IMR-90 (cell line): ENCODE measurements at regions not wholly inside any gene's neighbourhood (a gene's known extent, or its start where the extent isn't known, plus 50 kb on each side); places are given as distances from the start of the nearest gene placed in this dataset.

Experiments used
- ATAC-seq: fragments of 200-7000 bp; cut with Tn5 transposase; 2 replicates; pipeline ENCODE4 v1.9.1; 2020; ENCODE audit warnings: low read depth, mild to moderate bottlenecking, moderate library complexity
- BruUV-seq: library from RNA; stranded (reverse); fragments of 400-500 nt; replicated peaks from 2 replicates; lab custom pipeline; 2021; lab: Mats Ljungman, UMichigan
- CTCF ChIA-PET: fragments of 300-600 bp; formaldehyde crosslinking; extraction: SDS; loops from one replicate; lab custom pipeline; 2021; ENCODE audit warnings: antibody characterized with exemption; lab: Yijun Ruan, JAX
- POLR2A ChIA-PET: fragments of 300-600 bp; sonication (Branson Sonifier 250); formaldehyde crosslinking; loops from one replicate; lab custom pipeline; 2022; ENCODE audit warnings: antibody characterized with exemption; ENCODE audit not compliant: unreplicated experiment; lab: Charles Lee
- DNase-seq: peaks from one replicate; pipeline ENCODE4 v3.0.0; 2013
- H2AFZ ChIP-seq: replicated peaks from 2 replicates; pipeline ENCODE3; 2013; ENCODE audit warnings: low read length, mild to moderate bottlenecking; ENCODE audit not compliant: poor library complexity
- H2AK5ac ChIP-seq: 2 replicates; pipeline ENCODE4 v1.6.1; 2013; ENCODE audit warnings: low read depth, low read length, inconsistent platforms
- H2AK9ac ChIP-seq: replicated peaks from 2 replicates; pipeline ENCODE3; 2013; ENCODE audit warnings: mild to moderate bottlenecking, low read depth, low read length, moderate library complexity; ENCODE audit not compliant: poor library complexity
- H2BK120ac ChIP-seq: 2 replicates; pipeline ENCODE4 v1.6.1; 2013; ENCODE audit warnings: low read depth, low read length, inconsistent platforms
- H2BK15ac ChIP-seq: 3 replicates; pipeline ENCODE4 v1.6.1; 2013; ENCODE audit warnings: low read depth, low read length, inconsistent platforms
- H2BK20ac ChIP-seq: 2 replicates; pipeline ENCODE4 v1.6.1; 2013; ENCODE audit warnings: low read depth, mild to moderate bottlenecking, inconsistent platforms, low read length, moderate library complexity
- H2BK5ac ChIP-seq: 2 replicates; pipeline ENCODE4 v1.6.1; 2013; ENCODE audit warnings: mild to moderate bottlenecking, low read depth, low read length, inconsistent platforms; ENCODE audit not compliant: poor library complexity, severe bottlenecking
- H3K14ac ChIP-seq: replicated peaks from 2 replicates; pipeline ENCODE4 v1.6.1; 2013; ENCODE audit warnings: low read depth, low read length, inconsistent platforms
- H3K18ac ChIP-seq: 2 replicates; pipeline ENCODE4 v1.6.1; 2013; ENCODE audit warnings: low read depth, low read length, control low read depth
- H3K23ac ChIP-seq: 2 replicates; pipeline ENCODE4 v1.6.1; 2013; ENCODE audit warnings: low read depth, low read length, inconsistent platforms
- H3K27ac ChIP-seq: 2 replicates; pipeline ENCODE4 v1.5.1; 2013; ENCODE audit warnings: mild to moderate bottlenecking, control low read depth, low read length; ENCODE audit not compliant: insufficient read depth
- H3K27me3 ChIP-seq: 2 replicates; pipeline ENCODE4 v1.6.1; 2013; ENCODE audit warnings: low read length; ENCODE audit not compliant: control insufficient read depth, insufficient read depth
- H3K36me3 ChIP-seq: 2 replicates; pipeline ENCODE4 v1.6.1; 2013; ENCODE audit warnings: low read length, mixed read lengths; ENCODE audit not compliant: control insufficient read depth, insufficient read depth
- H3K4ac ChIP-seq: 2 replicates; pipeline ENCODE4 v1.6.1; 2013; ENCODE audit warnings: low read depth, low read length, inconsistent platforms
- H3K4me1 ChIP-seq: 2 replicates; pipeline ENCODE4 v1.6.1; 2013; ENCODE audit warnings: low read length, mixed read lengths; ENCODE audit not compliant: control insufficient read depth, insufficient read depth
- H3K4me2 ChIP-seq: 2 replicates; pipeline ENCODE4 v1.6.1; 2013; ENCODE audit warnings: low read depth, mild to moderate bottlenecking, control low read depth, low read length, moderate library complexity
- H3K4me3 ChIP-seq: 2 replicates; pipeline ENCODE4 v1.5.1; 2013; ENCODE audit warnings: low read depth, mild to moderate bottlenecking, control low read depth, low read length, moderate library complexity; ENCODE audit not compliant: insufficient read depth
- H3K56ac ChIP-seq: 2 replicates; pipeline ENCODE4 v1.6.1; 2013; ENCODE audit warnings: low read length, inconsistent platforms; ENCODE audit not compliant: insufficient read depth; ENCODE audit errors: extremely low read depth
- H3K79me1 ChIP-seq, 2 experiments: 2 replicates each; pipeline ENCODE4 v1.6.1; 2013; ENCODE audit warnings: low read length in 2 of 2, inconsistent platforms in 1 of 2, low read depth in 1 of 2
- H3K9ac ChIP-seq: 2 replicates; pipeline ENCODE4 v1.6.1; 2013; ENCODE audit warnings: low read depth, low read length, control low read depth
- H3K9me1 ChIP-seq: 2 replicates; pipeline ENCODE4 v1.6.1; 2013; ENCODE audit warnings: low read length, inconsistent platforms; ENCODE audit not compliant: insufficient read depth
- H3K9me3 ChIP-seq: 2 replicates; pipeline ENCODE4 v1.6.1; 2013; ENCODE audit warnings: low read length; ENCODE audit not compliant: control insufficient read depth, insufficient read depth
- H4K20me1 ChIP-seq: 2 replicates; pipeline ENCODE4 v1.6.1; 2013; ENCODE audit warnings: low read length, inconsistent platforms; ENCODE audit not compliant: insufficient read depth
- H4K5ac ChIP-seq: 2 replicates; pipeline ENCODE4 v1.6.1; 2013; ENCODE audit warnings: mild to moderate bottlenecking, low read depth, low read length, control low read depth
- H4K8ac ChIP-seq, 2 experiments: 2 replicates each; pipeline ENCODE4 v1.6.1; 2013; ENCODE audit warnings: low read depth in 2 of 2, low read length in 2 of 2, control low read depth in 1 of 2, inconsistent platforms in 1 of 2
- H4K91ac ChIP-seq: 2 replicates; pipeline ENCODE4 v1.6.1; 2013; ENCODE audit warnings: low read depth, low read length, inconsistent platforms; ENCODE audit not compliant: insufficient read depth
- BHLHE40 ChIP-seq: fragments of 150-350 bp; IDR thresholded peaks from 2 replicates; pipeline ENCODE4 v1.6.1; 2016; ENCODE audit warnings: mild to moderate bottlenecking, low read depth, low read length
- CTCF ChIP-seq: conservative IDR thresholded peaks from 2 replicates; pipeline ENCODE4 v1.5.1; 2012; ENCODE audit warnings: mild to moderate bottlenecking, low read depth, low read length, improper control_type of control experiment
- ELK1 ChIP-seq: fragments of 150-350 bp; IDR thresholded peaks from 2 replicates; pipeline ENCODE4 v1.6.1; 2016; ENCODE audit warnings: low read depth, mild to moderate bottlenecking, low read length, moderate library complexity, borderline replicate concordance
- MAFK ChIP-seq: IDR thresholded peaks from 2 replicates; pipeline ENCODE4 v1.6.1; 2012; ENCODE audit warnings: low read depth, low read length, improper control_type of control experiment
- MXI1 ChIP-seq: IDR thresholded peaks from 2 replicates; pipeline ENCODE4 v1.6.1; 2012; ENCODE audit warnings: low read depth, mild to moderate bottlenecking, low read length, moderate library complexity, borderline replicate concordance
- RCOR1 ChIP-seq: IDR thresholded peaks from 2 replicates; pipeline ENCODE4 v1.6.1; 2012; ENCODE audit warnings: mild to moderate bottlenecking, low read length, improper control_type of control experiment; ENCODE audit not compliant: insufficient replicate concordance
- RFX5 ChIP-seq: IDR thresholded peaks from 2 replicates; pipeline ENCODE4 v1.8.0; 2012; ENCODE audit warnings: low read depth, mild to moderate bottlenecking, low read length, moderate library complexity
- WGBS, 2 experiments: methylation state at CpG; one replicate each; pipeline versions ENCODE4 v1.1.5 to v1.1.7; 2013; ENCODE audit warnings: missing lambda C conversion rate in 2 of 2; ENCODE audit not compliant: insufficient read length in 1 of 2; ENCODE audit errors: extremely low coverage in 2 of 2; 5-methylcytosine and 5-hydroxymethylcytosine counted together
- dilution Hi-C: fragments of 300-500 bp; cut with HindIII; formaldehyde crosslinking; loops from one replicate; pipeline ENCODE4 v1.14.3; 2018; ENCODE audit warnings: low sequenced_read_pairs; ENCODE audit not compliant: unreplicated experiment
- in situ Hi-C: fragments of 300-500 bp; cut with MboI; formaldehyde crosslinking; loops from 3 replicates; pipeline ENCODE4 v1.14.3; 2019; ENCODE audit warnings: low sequenced_read_pairs, inconsistent platforms, mixed read lengths
- intact Hi-C: fragments of 100-400 bp; cut with micrococcal nuclease; formaldehyde crosslinking; loops from 2 replicates; pipeline ENCODE4 v1.10.0; 2022

DNA sequence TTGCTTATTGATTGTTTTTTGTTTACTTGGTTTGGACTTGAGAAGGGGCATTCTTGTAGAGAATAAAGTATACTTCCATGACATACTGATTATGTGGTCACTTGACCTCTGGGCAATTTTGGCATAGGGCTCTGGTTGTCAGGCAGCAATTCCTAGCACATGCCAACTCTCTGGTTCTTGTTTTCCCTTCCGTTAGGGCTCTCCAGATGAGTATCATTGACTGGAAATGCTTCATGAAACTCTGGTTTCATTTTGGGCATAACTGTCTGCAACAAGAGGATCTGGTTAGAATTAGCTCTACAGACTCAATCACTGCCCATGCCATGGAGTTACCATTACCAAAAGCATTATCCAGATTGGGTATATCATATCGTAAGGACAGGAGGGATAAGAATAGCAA lies 1057.9 kb downstream of the FAT4 start:
- ChIA-PET CTCF (no interaction called here), POLR2A (no interaction called here)
- Histone ChIP-seq H2BK120ac (no peak overlapping the region), H3K56ac (no peak overlapping the region), H4K20me1 (no peaks in the 10 kb centered on the region), H2AFZ (no peak overlapping the region), H2BK20ac (no peak overlapping the region), H3K9ac (no peak overlapping the region), H2AK5ac (no peak overlapping the region), H3K23ac (no peak overlapping the region), H3K4me1 (no peaks in the 10 kb centered on the region), H2BK5ac (no peak overlapping the region), H2AK9ac (no peak overlapping the region), H3K36me3 (no peaks in the 10 kb centered on the region), H2BK15ac (no peak overlapping the region), H3K9me1 (no peaks in the 10 kb centered on the region), H3K18ac (no peak overlapping the region), H3K4me2 (no peak overlapping the region), H3K79me1 (no peaks in the 10 kb centered on the region), H4K8ac (no peak overlapping the region), H4K91ac (no peak overlapping the region), H3K14ac (no peak overlapping the region), H4K5ac (no peak overlapping the region), H3K4me3 (no peak overlapping the region), H3K27me3 (no peaks in the 10 kb centered on the region), H3K27ac (no peak overlapping the region), H3K9me3 (no peaks in the 10 kb centered on the region), H3K4ac (no peak overlapping the region)
- DNase-seq (no peak), ATAC-seq (no peak)
- WGBS, 2 experiments, result 100% methylated on average over 1 of the region's 2 CpGs; no CpG with 5 or more reads in 1 of the 2 experiments
- in situ Hi-C loops, result no loop called here
- intact Hi-C loops, result no loop called here
- TF ChIP-seq RCOR1 (no peak), RFX5 (no peak), CTCF (no peak), ELK1 (no peak), BHLHE40 (no peak), MAFK (no peak), MXI1 (no peak)
- BruUV-seq, result no TSS peak
- dilution Hi-C loops, result no loop called here
